ENCODE measurements at regions not wholly inside any gene's neighbourhood (a gene's known extent, or its start where the extent isn't known, plus 50 kb on each side); places are given as distances from the start of the nearest gene placed in this dataset.

- TF ChIP-seq POLR2AphosphoS5 (IDR thresholded peaks at IDR 0.05; ENCODE audit: low read depth, low read length), result no peak
- TF ChIP-seq SIN3A (IDR thresholded peaks at IDR 0.05; ENCODE audit: borderline replicate concordance, insufficient read depth, low read length), result no peak
- no peak for TF ChIP-seq FOXP2 (optimal IDR thresholded peaks at IDR 0.05; ENCODE audit: borderline replicate concordance, extremely low read depth, extremely low read length, insufficient read depth)
- TF ChIP-seq, protein P1, sequence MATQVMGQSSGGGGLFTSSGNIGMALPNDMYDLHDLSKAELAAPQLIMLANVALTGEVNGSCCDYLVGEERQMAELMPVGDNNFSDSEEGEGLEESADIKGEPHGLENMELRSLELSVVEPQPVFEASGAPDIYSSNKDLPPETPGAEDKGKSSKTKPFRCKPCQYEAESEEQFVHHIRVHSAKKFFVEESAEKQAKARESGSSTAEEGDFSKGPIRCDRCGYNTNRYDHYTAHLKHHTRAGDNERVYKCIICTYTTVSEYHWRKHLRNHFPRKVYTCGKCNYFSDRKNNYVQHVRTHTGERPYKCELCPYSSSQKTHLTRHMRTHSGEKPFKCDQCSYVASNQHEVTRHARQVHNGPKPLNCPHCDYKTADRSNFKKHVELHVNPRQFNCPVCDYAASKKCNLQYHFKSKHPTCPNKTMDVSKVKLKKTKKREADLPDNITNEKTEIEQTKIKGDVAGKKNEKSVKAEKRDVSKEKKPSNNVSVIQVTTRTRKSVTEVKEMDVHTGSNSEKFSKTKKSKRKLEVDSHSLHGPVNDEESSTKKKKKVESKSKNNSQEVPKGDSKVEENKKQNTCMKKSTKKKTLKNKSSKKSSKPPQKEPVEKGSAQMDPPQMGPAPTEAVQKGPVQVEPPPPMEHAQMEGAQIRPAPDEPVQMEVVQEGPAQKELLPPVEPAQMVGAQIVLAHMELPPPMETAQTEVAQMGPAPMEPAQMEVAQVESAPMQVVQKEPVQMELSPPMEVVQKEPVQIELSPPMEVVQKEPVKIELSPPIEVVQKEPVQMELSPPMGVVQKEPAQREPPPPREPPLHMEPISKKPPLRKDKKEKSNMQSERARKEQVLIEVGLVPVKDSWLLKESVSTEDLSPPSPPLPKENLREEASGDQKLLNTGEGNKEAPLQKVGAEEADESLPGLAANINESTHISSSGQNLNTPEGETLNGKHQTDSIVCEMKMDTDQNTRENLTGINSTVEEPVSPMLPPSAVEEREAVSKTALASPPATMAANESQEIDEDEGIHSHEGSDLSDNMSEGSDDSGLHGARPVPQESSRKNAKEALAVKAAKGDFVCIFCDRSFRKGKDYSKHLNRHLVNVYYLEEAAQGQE (IDR thresholded peaks at IDR 0.05; ENCODE audit: insufficient read depth in 1 of 2, low read depth in 2 of 2, low read length in 2 of 2), result no peak
- TF ChIP-seq TAF1 (IDR thresholded peaks at IDR 0.05; ENCODE audit: borderline replicate concordance, insufficient read depth, low read length), result no peak
These were observed 201.4 kb upstream of the LRP1B start for GRCh38 chr2:142332196-142332595.

GRCh38 chr2:142330458-142330857 is 199.6 kb upstream of the LRP1B start:
- no peak for TF ChIP-seq SIN3A (IDR thresholded peaks at IDR 0.05; ENCODE audit: borderline replicate concordance, insufficient read depth, low read length)
- no peak for TF ChIP-seq TAF1 (IDR thresholded peaks at IDR 0.05; ENCODE audit: borderline replicate concordance, insufficient read depth, low read length)
- TF ChIP-seq POLR2AphosphoS5 (IDR thresholded peaks at IDR 0.05; ENCODE audit: low read depth, low read length), result no peak
- TF ChIP-seq, protein P1 (IDR thresholded peaks at IDR 0.05; ENCODE audit: insufficient read depth in 1 of 2, low read depth in 2 of 2, low read length in 2 of 2), result no peak
- TF ChIP-seq FOXP2 (optimal IDR thresholded peaks at IDR 0.05; ENCODE audit: borderline replicate concordance, extremely low read depth, extremely low read length, insufficient read depth), result no peak

DNA sequence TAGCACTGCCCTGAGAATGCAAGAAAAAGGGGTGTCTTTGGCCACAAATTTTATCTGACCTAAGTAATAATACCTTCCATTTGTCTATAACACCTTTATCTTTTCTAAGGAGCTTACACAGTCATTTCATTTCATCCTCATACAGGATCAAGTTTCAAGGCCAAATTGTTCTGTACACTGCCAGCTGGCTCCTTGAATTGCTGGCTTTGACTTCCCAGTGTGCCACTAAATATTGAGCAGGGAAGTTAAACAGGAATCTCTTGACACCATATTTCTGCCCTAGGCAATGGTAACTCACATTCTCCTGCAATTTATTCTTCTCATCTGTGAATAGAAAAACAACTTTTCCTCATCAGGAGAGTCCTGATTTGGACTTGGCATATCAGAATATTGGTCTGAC is 195.1 kb upstream of the LRP1B start:
- no peak for TF ChIP-seq TAF1 (IDR thresholded peaks at IDR 0.05; ENCODE audit: borderline replicate concordance, insufficient read depth, low read length)
- TF ChIP-seq SIN3A (IDR thresholded peaks at IDR 0.05; ENCODE audit: borderline replicate concordance, insufficient read depth, low read length), result no peak
- TF ChIP-seq, protein P1 (IDR thresholded peaks at IDR 0.05; ENCODE audit: insufficient read depth in 1 of 2, low read depth in 2 of 2, low read length in 2 of 2), result no peak
- no peak for TF ChIP-seq POLR2AphosphoS5 (IDR thresholded peaks at IDR 0.05; ENCODE audit: low read depth, low read length)
- no peak for TF ChIP-seq FOXP2 (optimal IDR thresholded peaks at IDR 0.05; ENCODE audit: borderline replicate concordance, extremely low read depth, extremely low read length, insufficient read depth)

DNA sequence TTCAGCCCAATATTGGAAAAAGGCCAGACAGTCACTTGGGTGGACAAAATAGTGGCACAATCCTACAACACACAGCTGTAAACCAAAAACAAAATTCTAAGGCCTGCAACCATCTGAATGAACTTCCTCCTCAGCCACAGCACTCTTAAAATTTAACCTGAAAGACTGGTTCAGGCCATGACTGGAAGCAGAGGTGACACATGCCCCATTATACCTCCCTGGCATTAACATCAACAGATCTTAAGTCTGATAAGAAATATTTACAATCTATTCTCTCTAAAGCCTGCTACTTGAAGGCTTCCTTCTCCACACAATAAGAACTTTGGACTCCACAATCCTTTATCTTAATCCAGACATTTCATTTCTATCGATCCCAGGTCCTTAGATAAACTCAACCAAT is 192.4 kb upstream of the LRP1B start:
- TF ChIP-seq TAF1 (IDR thresholded peaks at IDR 0.05; ENCODE audit: borderline replicate concordance, insufficient read depth, low read length) (no peak), FOXP2 (optimal IDR thresholded peaks at IDR 0.05; ENCODE audit: borderline replicate concordance, extremely low read depth, extremely low read length, insufficient read depth) (no peak), SIN3A (IDR thresholded peaks at IDR 0.05; ENCODE audit: borderline replicate concordance, insufficient read depth, low read length) (no peak), POLR2AphosphoS5 (IDR thresholded peaks at IDR 0.05; ENCODE audit: low read depth, low read length) (no peak)
- TF ChIP-seq, protein P1 (IDR thresholded peaks at IDR 0.05; ENCODE audit: insufficient read depth in 1 of 2, low read depth in 2 of 2, low read length in 2 of 2), result no peak
